Breast epithelium (tissue), 3 donors: ENCODE measurements at regions not wholly inside any gene's neighbourhood (a gene's known extent, or its start where the extent isn't known, plus 50 kb on each side); places are given as distances from the start of the nearest gene placed in this dataset.

Source experiments
- POLR2A ChIP-seq: fragments of 450-650 bp; IDR thresholded peaks from one replicate; pipeline ENCODE4 v1.6.1; 2016; ENCODE audit warnings: antibody characterized with exemption, mild to moderate bottlenecking, moderate library complexity
- POLR2AphosphoS5 ChIP-seq, 3 donors: sonication (generic); formaldehyde crosslinking; IDR thresholded peaks; one replicate each; pipeline ENCODE4 v1.6.1; 2017; ENCODE audit warnings: antibody characterized with exemption in 3 of 3
- TF ChIP-seq, protein P1 (sequence below), 3 donors: fragments of 450-650 bp; IDR thresholded peaks; one replicate each; pipeline ENCODE4 v1.5.1; 2016 to 2017; ENCODE audit warnings: antibody characterized with exemption in 3 of 3, mild to moderate bottlenecking in 3 of 3, moderate library complexity in 3 of 3

DNA sequence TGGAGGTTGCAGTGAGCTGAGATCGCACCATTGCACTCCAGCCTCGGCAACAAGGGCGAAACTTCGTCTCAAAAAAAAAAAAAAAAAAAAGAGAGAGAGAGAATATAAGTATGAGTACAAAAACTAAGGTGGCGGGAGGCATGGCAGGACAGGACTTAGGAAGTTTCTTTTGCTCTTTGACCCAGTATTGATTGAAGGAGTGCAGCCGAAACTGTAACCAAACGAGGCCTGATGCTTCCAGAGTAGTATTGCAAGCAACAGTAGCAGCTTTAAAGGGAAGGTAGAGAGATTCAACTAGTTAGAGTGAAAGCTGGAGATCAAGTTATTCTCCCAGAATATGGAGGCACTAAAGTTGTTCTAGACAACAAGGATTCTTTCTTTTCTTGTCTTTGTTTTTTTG lies 99.2 kb upstream of the CASZ1 start:
- no peak for TF ChIP-seq POLR2AphosphoS5 (IDR thresholded peaks at IDR 0.05)
- TF ChIP-seq, protein P1, sequence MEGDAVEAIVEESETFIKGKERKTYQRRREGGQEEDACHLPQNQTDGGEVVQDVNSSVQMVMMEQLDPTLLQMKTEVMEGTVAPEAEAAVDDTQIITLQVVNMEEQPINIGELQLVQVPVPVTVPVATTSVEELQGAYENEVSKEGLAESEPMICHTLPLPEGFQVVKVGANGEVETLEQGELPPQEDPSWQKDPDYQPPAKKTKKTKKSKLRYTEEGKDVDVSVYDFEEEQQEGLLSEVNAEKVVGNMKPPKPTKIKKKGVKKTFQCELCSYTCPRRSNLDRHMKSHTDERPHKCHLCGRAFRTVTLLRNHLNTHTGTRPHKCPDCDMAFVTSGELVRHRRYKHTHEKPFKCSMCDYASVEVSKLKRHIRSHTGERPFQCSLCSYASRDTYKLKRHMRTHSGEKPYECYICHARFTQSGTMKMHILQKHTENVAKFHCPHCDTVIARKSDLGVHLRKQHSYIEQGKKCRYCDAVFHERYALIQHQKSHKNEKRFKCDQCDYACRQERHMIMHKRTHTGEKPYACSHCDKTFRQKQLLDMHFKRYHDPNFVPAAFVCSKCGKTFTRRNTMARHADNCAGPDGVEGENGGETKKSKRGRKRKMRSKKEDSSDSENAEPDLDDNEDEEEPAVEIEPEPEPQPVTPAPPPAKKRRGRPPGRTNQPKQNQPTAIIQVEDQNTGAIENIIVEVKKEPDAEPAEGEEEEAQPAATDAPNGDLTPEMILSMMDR (IDR thresholded peaks at IDR 0.05): no peak
- TF ChIP-seq POLR2A: no peak
